Activated CD4-positive, alpha-beta memory T cell treated with anti-CD3 and anti-CD28 coated beads for 36 hours (primary cell): ENCODE measurements at regions not wholly inside any gene's neighbourhood (a gene's known extent, or its start where the extent isn't known, plus 50 kb on each side); places are given as distances from the start of the nearest gene placed in this dataset.

Experiments used
- CTCF ChIA-PET: fragments of 350-600 bp; sonication (Branson Sonifier 250); formaldehyde crosslinking; loops from one replicate; lab custom pipeline; 2021; ENCODE audit warnings: antibody characterized with exemption, inconsistent platforms; lab: Charles Lee
- POLR2A ChIA-PET: fragments of 350-600 bp; sonication (Branson Sonifier 250); formaldehyde crosslinking; loops from one replicate; lab custom pipeline; 2021; ENCODE audit warnings: antibody characterized with exemption; lab: Charles Lee
- DNase-seq: peaks from one replicate; pipeline ENCODE4 v3.0.0-alpha.2; 2020
- H3K27ac Mint-ChIP-seq: one replicate; pipeline ENCODE4 v1.8.0; 2021; ENCODE audit warnings: mixed read lengths
- H3K27me3 Mint-ChIP-seq: one replicate; pipeline ENCODE4 v1.8.0; 2021; ENCODE audit warnings: mixed read lengths
- H3K36me3 Mint-ChIP-seq: one replicate; pipeline ENCODE4 v1.8.0; 2021; ENCODE audit warnings: mixed read lengths
- H3K4me1 Mint-ChIP-seq: one replicate; pipeline ENCODE4 v1.8.0; 2021; ENCODE audit warnings: low read depth, mixed read lengths
- H3K4me3 Mint-ChIP-seq: one replicate; pipeline ENCODE4 v1.8.0; 2021; ENCODE audit warnings: mild to moderate bottlenecking, mixed read lengths
- H3K9me3 Mint-ChIP-seq: one replicate; pipeline ENCODE4 v1.8.0; 2021; ENCODE audit warnings: mixed read lengths
- intact Hi-C: fragments of 100-400 bp; cut with micrococcal nuclease; formaldehyde crosslinking; loops from one replicate; pipeline ENCODE4 v1.15.1; 2023

DNA sequence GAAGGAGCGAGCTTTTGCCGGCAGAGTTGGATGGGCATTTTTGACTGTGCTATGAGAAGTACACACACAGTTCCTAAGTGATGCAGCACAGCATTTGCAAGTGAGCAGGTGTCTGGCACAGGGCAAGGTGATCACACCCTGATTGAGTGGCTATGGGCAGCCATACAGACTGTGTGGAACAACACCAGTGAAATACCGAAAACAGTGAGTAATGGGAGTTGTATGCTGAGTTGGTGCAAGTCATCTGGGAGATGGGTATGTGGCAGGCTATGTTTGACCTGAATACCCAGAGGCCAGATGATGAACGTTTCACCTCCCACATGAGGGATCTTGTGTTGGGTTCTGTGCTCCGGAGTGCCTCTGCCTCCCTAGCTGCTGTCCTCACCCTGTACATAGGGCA lies 53.5 kb upstream of the TIPARP start:
- intact Hi-C loops: no loop called here
- CTCF ChIA-PET: interaction anchor here (1.4 kb wide), 1 partner anchor 53 kb away, joined by 5 read pairs; no protein-coding TSS in a partner anchor
- no peak for DNase-seq
- no peaks in the 10 kb centered on the region for H3K36me3 Mint-ChIP-seq
- no peak overlapping the region for H3K4me3 Mint-ChIP-seq
- POLR2A ChIA-PET: no interaction called here
- no peaks in the 10 kb centered on the region for H3K9me3 Mint-ChIP-seq
- H3K27me3 Mint-ChIP-seq: peaks cover 1% of the 10 kb centered on the region
- peaks cover 5% of the 10 kb centered on the region for H3K4me1 Mint-ChIP-seq
- H3K27ac Mint-ChIP-seq: no peak overlapping the region

DNA sequence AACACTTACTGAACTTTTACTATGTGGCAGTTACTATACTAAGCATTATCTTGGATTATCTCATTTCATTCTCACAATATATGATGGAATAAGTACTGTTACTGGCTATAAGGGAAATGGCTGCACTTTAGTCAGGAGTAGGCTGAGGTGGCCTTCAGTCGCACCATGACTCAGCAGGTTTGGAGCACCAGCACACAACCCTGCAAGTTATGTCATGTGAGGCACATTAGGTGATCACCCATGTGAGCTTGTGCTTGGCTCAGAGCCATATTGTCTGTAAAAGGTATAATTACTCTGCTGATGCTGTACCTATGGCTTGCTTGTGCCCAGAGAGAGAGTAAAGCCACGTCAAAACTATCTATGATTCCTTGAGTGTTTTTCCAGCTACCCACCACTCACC lies 54.1 kb upstream of the TIPARP start:
- CTCF ChIA-PET: interaction anchor here (0.6 to 1.4 kb wide), 2 partner anchors 53 to 245 kb away, joined by 3 to 5 read pairs; no protein-coding TSS in a partner anchor
- no peak overlapping the region for H3K27ac Mint-ChIP-seq
- H3K9me3 Mint-ChIP-seq: no peaks in the 10 kb centered on the region
- intact Hi-C loops: no loop called here
- peaks cover 10% of the 10 kb centered on the region for H3K4me1 Mint-ChIP-seq
- H3K4me3 Mint-ChIP-seq: no peak overlapping the region
- DNase-seq: peak; percentile 23
- H3K27me3 Mint-ChIP-seq: peaks cover 1% of the 10 kb centered on the region
- no peaks in the 10 kb centered on the region for H3K36me3 Mint-ChIP-seq
- POLR2A ChIA-PET: no interaction called here

DNA sequence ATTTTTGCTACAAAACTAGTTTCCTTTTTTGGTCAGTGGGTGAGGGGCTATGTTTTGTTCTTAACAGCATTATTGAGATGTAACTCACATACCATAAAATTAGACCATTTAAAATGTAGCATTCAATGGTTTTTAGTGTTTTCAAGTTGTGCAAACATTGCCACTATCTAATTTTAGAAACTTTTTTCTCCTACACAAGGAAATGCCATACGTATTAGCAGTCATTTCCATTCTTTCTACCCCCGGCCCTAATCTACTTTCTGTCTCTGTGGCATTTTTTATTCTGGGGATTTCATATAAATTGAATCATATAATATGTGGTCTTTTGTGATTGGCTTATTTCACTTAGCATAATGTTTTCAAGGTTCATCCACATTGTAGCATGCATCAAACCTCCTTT lies 55.0 kb upstream of the TIPARP start:
- ChIA-PET POLR2A (no interaction called here), CTCF (no interaction called here)
- intact Hi-C loops: no loop called here
- Mint-ChIP-seq H3K4me1 (peaks cover 16% of the 10 kb centered on the region), H3K36me3 (no peaks in the 10 kb centered on the region), H3K9me3 (no peaks in the 10 kb centered on the region), H3K27ac (no peak overlapping the region), H3K4me3 (no peak overlapping the region), H3K27me3 (peaks cover 1% of the 10 kb centered on the region)
- DNase-seq: no peak

DNA sequence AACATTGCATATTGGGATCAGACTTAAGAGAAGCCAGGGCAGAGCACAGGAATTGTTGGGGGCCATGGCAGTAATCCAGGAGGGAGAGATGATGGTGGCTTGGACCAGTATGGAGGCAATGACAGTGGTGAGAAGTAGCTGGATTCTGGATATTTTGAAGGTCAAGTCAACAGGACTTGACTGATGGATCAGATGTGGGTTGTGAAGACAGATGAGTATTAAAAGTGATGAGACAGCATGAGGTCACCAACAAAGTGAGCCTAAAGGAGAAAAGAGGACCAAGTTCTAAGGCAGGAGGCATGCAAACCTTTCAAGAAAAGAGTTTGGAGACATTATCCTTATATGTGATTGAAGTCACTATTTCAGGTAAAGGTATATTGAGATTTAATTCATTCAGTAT lies 56.6 kb upstream of the TIPARP start:
- DNase-seq: no peak
- POLR2A ChIA-PET: no interaction called here
- Mint-ChIP-seq H3K9me3 (no peaks in the 10 kb centered on the region), H3K27me3 (peaks cover 1% of the 10 kb centered on the region), H3K36me3 (no peaks in the 10 kb centered on the region), H3K4me3 (no peak overlapping the region), H3K27ac (no peak overlapping the region), H3K4me1 (peaks cover 16% of the 10 kb centered on the region)
- CTCF ChIA-PET: interaction anchor here (1.9 kb wide), 1 partner anchor 519 kb away, joined by 6 read pairs; no protein-coding TSS in a partner anchor
- intact Hi-C loops: no loop called here

DNA sequence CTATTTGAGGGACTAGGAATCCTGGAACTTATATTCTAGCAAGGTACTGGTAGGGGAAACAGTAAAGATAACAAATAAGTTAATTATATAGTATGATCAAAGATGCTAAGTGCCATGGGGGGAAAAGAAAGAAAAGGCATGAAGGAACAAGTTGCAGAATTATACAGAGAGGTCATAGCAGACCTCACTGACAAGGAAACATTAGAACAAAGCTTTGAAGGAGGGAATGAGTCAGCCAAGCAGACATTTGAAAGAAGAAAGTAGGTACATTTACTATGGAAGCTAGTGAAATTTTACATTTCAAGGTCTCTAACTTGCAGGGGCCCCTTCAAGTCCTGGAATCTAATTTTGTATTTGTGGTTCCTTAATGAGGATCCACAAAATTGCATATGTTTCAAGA lies 57.2 kb upstream of the TIPARP start:
- intact Hi-C loops: no loop called here
- Mint-ChIP-seq H3K27ac (no peak overlapping the region), H3K4me3 (no peak overlapping the region), H3K27me3 (peaks cover 1% of the 10 kb centered on the region), H3K36me3 (no peaks in the 10 kb centered on the region), H3K4me1 (peaks cover 16% of the 10 kb centered on the region), H3K9me3 (no peaks in the 10 kb centered on the region)
- POLR2A ChIA-PET: no interaction called here
- DNase-seq: no peak
- CTCF ChIA-PET: interaction anchor here (1.9 kb wide), 1 partner anchor 520 kb away, joined by 6 read pairs; no protein-coding TSS in a partner anchor

DNA sequence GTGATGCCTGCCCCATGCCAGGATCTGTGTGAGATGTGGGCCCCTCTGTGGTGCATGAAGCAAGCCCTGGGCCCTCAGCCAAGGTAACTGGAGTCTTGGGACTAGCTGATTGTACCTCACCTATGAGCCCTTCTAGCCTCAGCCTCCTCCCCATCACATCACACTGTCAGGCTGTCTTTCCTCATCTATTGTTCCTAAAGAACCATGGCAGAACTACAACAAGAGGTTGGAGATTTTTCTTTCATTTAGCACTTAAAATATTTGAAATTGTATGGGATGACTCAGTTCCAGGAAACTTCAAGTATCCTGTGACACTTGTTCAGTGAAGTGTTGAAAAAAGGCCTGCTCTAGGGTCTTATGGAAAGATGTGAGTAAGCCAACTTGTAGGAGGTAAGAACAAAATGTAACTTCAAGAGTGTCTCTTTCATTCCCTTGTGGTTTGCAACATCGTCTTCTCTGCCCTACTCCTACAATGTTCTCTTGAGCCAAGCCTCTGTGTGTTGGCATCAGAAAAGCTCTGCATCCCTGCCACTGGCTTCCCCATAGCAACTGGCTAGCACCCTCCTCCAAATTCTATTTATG lies 58.7 kb upstream of the TIPARP start:
- Mint-ChIP-seq H3K4me1 (peaks cover 16% of the 10 kb centered on the region), H3K9me3 (no peaks in the 10 kb centered on the region), H3K4me3 (no peak overlapping the region), H3K27me3 (no peaks in the 10 kb centered on the region), H3K27ac (peak overlapping the region; percentile 38), H3K36me3 (no peaks in the 10 kb centered on the region)
- no peak for DNase-seq
- intact Hi-C loops: no loop called here
- ChIA-PET CTCF (interaction anchor here (1.3 kb wide), 1 partner anchor 56 kb away, joined by 4 read pairs; no protein-coding TSS in a partner anchor), POLR2A (no interaction called here)

DNA sequence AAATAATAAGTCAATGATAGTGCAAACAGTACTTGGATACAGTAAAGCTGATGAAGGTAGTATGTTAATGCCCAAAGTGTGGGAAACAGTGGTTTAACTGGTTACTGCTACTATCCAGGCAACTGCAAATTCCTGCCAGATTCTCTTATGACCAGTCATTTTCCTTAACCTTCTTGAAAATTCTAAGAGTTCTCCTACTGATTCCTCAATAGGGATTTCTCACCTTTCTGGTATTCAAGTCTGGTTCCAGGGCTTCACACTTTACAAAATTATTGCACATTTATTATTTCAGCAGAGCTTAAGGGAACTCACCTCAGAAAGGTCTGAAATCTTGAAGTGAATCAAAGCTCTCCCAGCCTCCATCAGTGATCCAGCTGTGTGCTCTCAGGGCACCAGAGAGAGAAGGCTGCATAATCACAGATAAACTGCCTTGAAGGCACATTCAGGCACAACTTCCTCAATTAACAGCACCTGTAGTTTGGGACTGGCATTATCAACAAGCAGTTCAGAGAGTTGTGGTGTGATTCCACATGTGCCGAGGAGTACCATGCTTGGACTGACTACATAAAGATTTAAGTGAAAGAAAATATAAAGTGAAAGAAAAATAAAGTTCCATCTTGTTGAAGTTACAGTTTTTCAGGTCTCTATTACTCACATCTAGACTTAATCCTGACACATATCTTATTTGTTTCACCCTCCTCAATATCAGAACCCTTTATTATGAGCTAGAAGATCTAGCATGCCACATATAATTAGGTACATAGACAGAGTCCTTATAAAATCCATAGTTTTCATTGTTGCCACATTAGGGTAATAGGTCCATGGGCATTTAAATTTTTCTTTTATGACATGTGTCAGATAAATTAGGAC lies 59.5 kb upstream of the TIPARP start:
- H3K27me3 Mint-ChIP-seq: no peaks in the 10 kb centered on the region
- DNase-seq: no peak
- H3K4me1 Mint-ChIP-seq: peaks cover 19% of the 10 kb centered on the region
- H3K36me3 Mint-ChIP-seq: no peaks in the 10 kb centered on the region
- intact Hi-C loops: no loop called here
- CTCF ChIA-PET: interaction anchor here (1.3 kb wide), 1 partner anchor 56 kb away, joined by 4 read pairs; no protein-coding TSS in a partner anchor
- no peak overlapping the region for H3K4me3 Mint-ChIP-seq
- H3K9me3 Mint-ChIP-seq: no peaks in the 10 kb centered on the region
- no peak overlapping the region for H3K27ac Mint-ChIP-seq
- POLR2A ChIA-PET: interaction anchor here (0.7 kb wide), 1 partner anchor 561 kb away, joined by 3 read pairs; no protein-coding TSS in a partner anchor

DNA sequence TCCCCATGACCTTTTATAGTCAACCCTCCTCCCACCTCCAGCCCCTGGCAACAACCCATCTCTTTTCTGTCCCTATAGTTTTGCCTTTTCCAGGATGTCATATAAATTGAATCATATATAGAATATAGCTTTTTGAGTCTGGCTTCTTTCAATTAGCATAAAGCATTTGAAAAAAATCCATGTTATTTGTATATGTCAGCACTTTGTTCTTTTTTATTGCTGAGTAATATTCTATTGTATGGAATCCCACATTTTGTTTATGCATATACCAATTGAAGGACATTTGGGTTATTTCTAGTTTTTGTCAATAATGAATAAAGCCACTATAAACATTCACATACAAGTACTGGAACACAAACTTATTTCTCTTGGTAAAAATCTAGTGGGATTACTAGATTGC lies 58.0 kb upstream of the SSR3 start:
- Mint-ChIP-seq H3K9me3 (no peaks in the 10 kb centered on the region), H3K4me3 (no peak overlapping the region), H3K27me3 (peaks cover 12% of the 10 kb centered on the region), H3K27ac (no peak overlapping the region), H3K4me1 (peaks cover 20% of the 10 kb centered on the region), H3K36me3 (no peaks in the 10 kb centered on the region)
- POLR2A ChIA-PET: no interaction called here
- CTCF ChIA-PET: no interaction called here
- no peak for DNase-seq
- intact Hi-C loops: no loop called here

DNA sequence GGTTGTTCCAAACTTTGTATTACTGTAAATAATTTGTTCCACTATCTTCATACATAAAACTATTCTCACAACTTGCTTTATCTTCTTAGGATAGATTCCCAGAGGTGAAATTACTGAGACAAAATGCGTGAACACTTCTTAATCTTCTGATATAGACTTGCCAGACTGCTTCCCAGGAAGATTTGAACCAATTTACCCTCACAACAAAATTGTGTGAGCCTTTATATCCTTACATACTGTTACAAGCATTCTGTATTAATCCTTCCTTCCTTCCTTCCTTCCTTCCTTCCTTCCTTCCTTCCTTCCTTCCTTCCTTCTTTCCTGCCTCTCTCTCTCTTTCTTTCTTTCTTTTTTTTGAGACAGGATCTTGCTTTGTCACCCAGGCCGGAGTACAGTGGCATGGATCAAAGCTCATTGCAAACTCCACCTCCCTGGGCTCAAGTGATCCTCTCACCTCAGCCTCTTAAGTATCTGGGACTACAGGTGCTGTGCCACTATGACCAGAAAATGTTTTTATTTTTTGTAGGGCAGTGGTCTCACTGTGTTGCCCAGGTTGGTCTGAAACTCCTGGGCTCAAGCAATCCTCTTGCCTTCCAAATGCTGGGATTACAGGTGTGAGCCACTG lies 57.1 kb upstream of the SSR3 start:
- intact Hi-C loops: no loop called here

DNA sequence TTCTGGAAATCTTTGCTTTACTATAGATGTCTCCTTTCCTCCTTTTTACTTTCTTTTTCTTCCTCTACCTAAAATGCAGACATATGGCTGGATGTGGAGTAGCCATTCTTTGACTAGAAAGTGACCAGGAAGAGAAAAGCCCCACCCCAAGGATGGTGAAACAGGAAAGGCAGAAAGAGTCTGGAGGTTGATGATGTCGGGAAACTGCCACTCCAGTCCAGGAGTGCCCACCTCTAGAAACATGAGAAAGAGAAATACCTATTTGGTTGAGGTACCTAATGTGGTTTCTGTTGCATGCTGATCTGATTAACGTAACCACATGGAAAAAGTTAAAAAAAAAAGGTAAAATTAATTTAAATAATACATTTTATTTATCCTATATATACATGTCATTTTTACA lies 55.2 kb upstream of the SSR3 start:
- Mint-ChIP-seq H3K36me3 (no peaks in the 10 kb centered on the region), H3K4me3 (no peak overlapping the region), H3K27me3 (peaks cover 22% of the 10 kb centered on the region), H3K4me1 (peaks cover 25% of the 10 kb centered on the region), H3K9me3 (no peaks in the 10 kb centered on the region), H3K27ac (no peak overlapping the region)
- ChIA-PET POLR2A (no interaction called here), CTCF (no interaction called here)
- DNase-seq: no peak
- intact Hi-C loops: no loop called here

More for the DNA sequence above, 57.1 kb upstream of the SSR3 start:
- DNase-seq: no peak
- Mint-ChIP-seq H3K9me3 (no peaks in the 10 kb centered on the region), H3K36me3 (no peaks in the 10 kb centered on the region), H3K4me1 (peaks cover 18% of the 10 kb centered on the region), H3K27me3 (peaks cover 16% of the 10 kb centered on the region), H3K27ac (no peak overlapping the region), H3K4me3 (no peak overlapping the region)
- POLR2A ChIA-PET: no interaction called here
- CTCF ChIA-PET: no interaction called here

DNA sequence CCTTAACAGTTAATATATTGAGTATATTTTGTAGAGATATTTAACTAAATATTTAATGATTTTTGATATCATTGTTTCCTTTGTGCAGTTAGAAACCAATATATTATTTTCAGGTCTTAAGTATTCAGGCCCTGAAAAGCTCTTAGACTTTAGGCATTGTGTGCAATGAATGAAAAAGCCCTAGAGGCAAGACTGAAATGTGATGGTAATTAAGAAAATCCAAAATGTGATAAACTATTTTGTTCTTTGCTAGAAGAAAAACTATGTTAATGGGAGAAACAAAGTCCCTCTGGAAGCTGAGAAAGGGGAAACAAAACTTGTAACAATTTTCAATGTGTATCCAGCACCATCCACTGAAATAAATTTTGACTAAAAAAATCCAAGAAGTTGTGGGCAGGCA lies 54.6 kb upstream of the SSR3 start:
- Mint-ChIP-seq H3K4me1 (peaks cover 21% of the 10 kb centered on the region), H3K36me3 (no peaks in the 10 kb centered on the region), H3K27ac (no peak overlapping the region), H3K27me3 (peaks cover 22% of the 10 kb centered on the region), H3K9me3 (no peaks in the 10 kb centered on the region), H3K4me3 (no peak overlapping the region)
- ChIA-PET CTCF (no interaction called here), POLR2A (no interaction called here)
- intact Hi-C loops: loop anchor here (5.0 kb wide), 2 partner anchors 127 to 518 kb away; no protein-coding TSS in a partner anchor
- DNase-seq: no peak
